ENCODE measurements at regions not wholly inside any gene's neighbourhood (a gene's known extent, or its start where the extent isn't known, plus 50 kb on each side); places are given as distances from the start of the nearest gene placed in this dataset.

GRCh38 chr3:8345398-8345797 is 156.2 kb upstream of the LMCD1 start:
- Histone ChIP-seq H3K4me3 (ENCODE audit: low read depth, low read length, poor library complexity, severe bottlenecking) (no peak overlapping the region), H3K27me3 (replicated peaks; ENCODE audit: insufficient read depth, low read depth, low read length, poor library complexity) (no peaks in the 10 kb centered on the region), H3K4me1 (ENCODE audit: insufficient read depth, low read length, poor library complexity, severe bottlenecking) (no peaks in the 10 kb centered on the region), H3K9me3 (ENCODE audit: low read depth, low read length, poor library complexity, severe bottlenecking) (peaks cover 25% of the 10 kb centered on the region), H3K27ac (ENCODE audit: low read depth, low read length, poor library complexity, severe bottlenecking) (no peak overlapping the region), H3K36me3 (ENCODE audit: insufficient read depth, low read length, poor library complexity, severe bottlenecking) (no peaks in the 10 kb centered on the region)
- DNase-seq (ENCODE audit: low spot score) = no peak
- ChIA-PET CTCF (no interaction called here), POLR2A (ENCODE audit: low non-redundant PET) (no interaction called here)
- TF ChIP-seq EZH2 (IDR thresholded peaks at IDR 0.05; ENCODE audit: borderline replicate concordance, low read depth, low read length, poor library complexity, severe bottlenecking) (no peak), CTCF (conservative IDR thresholded peaks at IDR 0.05; ENCODE audit: low read depth, low read length) (no peak)
- intact Hi-C loops (cut with micrococcal nuclease; ENCODE audit: unreplicated experiment) = no loop called here
- no TSS peak for BruUV-seq (replicated peaks)

DNA sequence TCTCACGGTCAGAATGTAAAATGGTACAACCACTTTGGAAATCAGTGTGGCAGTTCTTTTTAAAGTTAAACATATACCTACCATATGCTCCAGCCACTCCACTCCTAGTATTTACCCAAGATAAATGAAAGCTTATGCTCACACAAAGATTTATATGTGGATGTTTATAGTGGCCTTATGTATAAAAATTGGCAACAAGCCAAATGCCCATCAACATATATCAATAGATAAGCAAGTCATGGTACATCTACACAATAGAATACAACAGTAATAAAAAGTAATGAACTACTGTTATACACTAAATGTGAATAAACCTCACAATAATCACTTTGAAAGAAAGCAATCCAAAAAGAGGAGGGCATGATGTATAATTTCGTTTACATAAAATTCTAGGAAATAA is 153.5 kb upstream of the LMCD1 start:
- CTCF ChIA-PET = no interaction called here
- POLR2A ChIA-PET (ENCODE audit: low non-redundant PET) = no interaction called here
- H3K4me1 ChIP-seq (ENCODE audit: insufficient read depth, low read length, poor library complexity, severe bottlenecking) = no peaks in the 10 kb centered on the region
- DNase-seq (ENCODE audit: low spot score) = no peak
- H3K36me3 ChIP-seq (ENCODE audit: insufficient read depth, low read length, poor library complexity, severe bottlenecking) = no peaks in the 10 kb centered on the region
- H3K27ac ChIP-seq (ENCODE audit: low read depth, low read length, poor library complexity, severe bottlenecking) = no peak overlapping the region
- no peak for TF ChIP-seq EZH2 (IDR thresholded peaks at IDR 0.05; ENCODE audit: borderline replicate concordance, low read depth, low read length, poor library complexity, severe bottlenecking)
- no peak for TF ChIP-seq CTCF (conservative IDR thresholded peaks at IDR 0.05; ENCODE audit: low read depth, low read length)
- no peak overlapping the region for H3K4me3 ChIP-seq (ENCODE audit: low read depth, low read length, poor library complexity, severe bottlenecking)
- H3K27me3 ChIP-seq (replicated peaks; ENCODE audit: insufficient read depth, low read depth, low read length, poor library complexity) = no peaks in the 10 kb centered on the region
- no TSS peak for BruUV-seq (replicated peaks)
- peaks cover 25% of the 10 kb centered on the region for H3K9me3 ChIP-seq (ENCODE audit: low read depth, low read length, poor library complexity, severe bottlenecking)
- intact Hi-C loops (cut with micrococcal nuclease; ENCODE audit: unreplicated experiment) = no loop called here

- ChIA-PET POLR2A (ENCODE audit: low non-redundant PET) (no interaction called here), CTCF (no interaction called here)
- no peak for DNase-seq (ENCODE audit: low spot score)
- H3K4me3 ChIP-seq (ENCODE audit: low read depth, low read length, poor library complexity, severe bottlenecking) = no peak overlapping the region
- no peak for TF ChIP-seq EZH2 (IDR thresholded peaks at IDR 0.05; ENCODE audit: borderline replicate concordance, low read depth, low read length, poor library complexity, severe bottlenecking)
- no peak for TF ChIP-seq CTCF (conservative IDR thresholded peaks at IDR 0.05; ENCODE audit: low read depth, low read length)
- intact Hi-C loops (cut with micrococcal nuclease; ENCODE audit: unreplicated experiment) = no loop called here
- H3K27me3 ChIP-seq (replicated peaks; ENCODE audit: insufficient read depth, low read depth, low read length, poor library complexity) = no peaks in the 10 kb centered on the region
- H3K4me1 ChIP-seq (ENCODE audit: insufficient read depth, low read length, poor library complexity, severe bottlenecking) = no peaks in the 10 kb centered on the region
- H3K9me3 ChIP-seq (ENCODE audit: low read depth, low read length, poor library complexity, severe bottlenecking) = no peaks in the 10 kb centered on the region
- no peak overlapping the region for H3K27ac ChIP-seq (ENCODE audit: low read depth, low read length, poor library complexity, severe bottlenecking)
- no peaks in the 10 kb centered on the region for H3K36me3 ChIP-seq (ENCODE audit: insufficient read depth, low read length, poor library complexity, severe bottlenecking)
- BruUV-seq (replicated peaks) = no TSS peak
These were observed 149.1 kb upstream of the LMCD1 start for GRCh38 chr3:8352475-8352874.

Data from A673 (cell line).